ENCODE measurements at regions not wholly inside any gene's neighbourhood (a gene's known extent, or its start where the extent isn't known, plus 50 kb on each side); places are given as distances from the start of the nearest gene placed in this dataset.

GRCh38 chr2:64804651-64805050 lies 150.9 kb upstream of the SERTAD2 start:
- Histone ChIP-seq H2AFZ (ENCODE audit: low read depth, low read length) (no peak overlapping the region), H3K9ac (ENCODE audit: low read depth, low read length) (no peak overlapping the region), H3K36me3 (ENCODE audit: insufficient read depth, low read length) (no peaks in the 10 kb centered on the region), H3K27ac (ENCODE audit: low read length) (no peak overlapping the region), H3K4me2 (ENCODE audit: insufficient read depth, low read length) (no peak overlapping the region), H4K20me1 (ENCODE audit: insufficient read depth, low read length) (no peaks in the 10 kb centered on the region), H3K9me3 (ENCODE audit: insufficient read depth, low read length, severe bottlenecking) (no peaks in the 10 kb centered on the region), H3K79me2 (ENCODE audit: insufficient read depth, low read length) (no peaks in the 10 kb centered on the region), H3K4me3 (ENCODE audit: low read depth in 1 of 2, low read length in 2 of 2) (no peak overlapping the region), H3K4me1 (ENCODE audit: insufficient read depth, low read length) (no peaks in the 10 kb centered on the region), H3K27me3 (ENCODE audit: insufficient read depth, low read length, poor library complexity) (no peaks in the 10 kb centered on the region)
- ATAC-seq (ENCODE audit: insufficient read depth, low read depth), result no peak
- TF ChIP-seq EZH2 (IDR thresholded peaks at IDR 0.05; ENCODE audit: borderline replicate concordance, low read depth, low read length, severe bottlenecking) (no peak), CTCF (IDR thresholded peaks at IDR 0.05; ENCODE audit: borderline replicate concordance, extremely low read depth, low read length, poor library complexity, severe bottlenecking) (no peak)
- DNase-seq, result no peak

- H3K27me3 ChIP-seq (ENCODE audit: insufficient read depth, low read length, poor library complexity), result peaks cover 8% of the 10 kb centered on the region
- peak; percentile 56; the same call in 2 of the 3 replicates for ATAC-seq (ENCODE audit: insufficient read depth, low read depth)
- H2AFZ ChIP-seq (ENCODE audit: low read depth, low read length), result no peak overlapping the region
- no peak overlapping the region for H3K4me2 ChIP-seq (ENCODE audit: insufficient read depth, low read length)
- H3K9ac ChIP-seq (ENCODE audit: low read depth, low read length), result no peak overlapping the region
- H3K79me2 ChIP-seq (ENCODE audit: insufficient read depth, low read length), result no peaks in the 10 kb centered on the region
- TF ChIP-seq EZH2 (IDR thresholded peaks at IDR 0.05; ENCODE audit: borderline replicate concordance, low read depth, low read length, severe bottlenecking), result no peak
- TF ChIP-seq CTCF (IDR thresholded peaks at IDR 0.05; ENCODE audit: borderline replicate concordance, extremely low read depth, low read length, poor library complexity, severe bottlenecking), result no peak
- H3K4me3 ChIP-seq (ENCODE audit: low read depth in 1 of 2, low read length in 2 of 2), result no peak overlapping the region
- H3K36me3 ChIP-seq (ENCODE audit: insufficient read depth, low read length), result no peaks in the 10 kb centered on the region
- no peak for DNase-seq
- H3K9me3 ChIP-seq (ENCODE audit: insufficient read depth, low read length, severe bottlenecking), result no peaks in the 10 kb centered on the region
- no peaks in the 10 kb centered on the region for H3K4me1 ChIP-seq (ENCODE audit: insufficient read depth, low read length)
- no peak overlapping the region for H3K27ac ChIP-seq (ENCODE audit: low read length)
- no peaks in the 10 kb centered on the region for H4K20me1 ChIP-seq (ENCODE audit: insufficient read depth, low read length)
Measured at GRCh38 chr2:64807417-64807816, 153.7 kb upstream of the SERTAD2 start.

- Histone ChIP-seq H3K4me2 (ENCODE audit: insufficient read depth, low read length) (no peak overlapping the region), H3K4me3 (ENCODE audit: low read depth in 1 of 2, low read length in 2 of 2) (no peak overlapping the region), H3K9me3 (ENCODE audit: insufficient read depth, low read length, severe bottlenecking) (no peaks in the 10 kb centered on the region), H3K79me2 (ENCODE audit: insufficient read depth, low read length) (no peaks in the 10 kb centered on the region), H3K36me3 (ENCODE audit: insufficient read depth, low read length) (no peaks in the 10 kb centered on the region), H3K4me1 (ENCODE audit: insufficient read depth, low read length) (no peaks in the 10 kb centered on the region), H2AFZ (ENCODE audit: low read depth, low read length) (no peak overlapping the region), H3K27me3 (ENCODE audit: insufficient read depth, low read length, poor library complexity) (peaks cover 11% of the 10 kb centered on the region), H3K9ac (ENCODE audit: low read depth, low read length) (no peak overlapping the region), H4K20me1 (ENCODE audit: insufficient read depth, low read length) (no peaks in the 10 kb centered on the region), H3K27ac (ENCODE audit: low read length) (no peak overlapping the region)
- TF ChIP-seq EZH2 (IDR thresholded peaks at IDR 0.05; ENCODE audit: borderline replicate concordance, low read depth, low read length, severe bottlenecking) (no peak), CTCF (IDR thresholded peaks at IDR 0.05; ENCODE audit: borderline replicate concordance, extremely low read depth, low read length, poor library complexity, severe bottlenecking) (no peak)
- DNase-seq (no peak), ATAC-seq (ENCODE audit: insufficient read depth, low read depth) (no peak)
Measured at GRCh38 chr2:64808092-64808491, 154.4 kb upstream of the SERTAD2 start.

- no peak for DNase-seq
- Histone ChIP-seq H3K27ac (ENCODE audit: low read length) (no peak overlapping the region), H4K20me1 (ENCODE audit: insufficient read depth, low read length) (no peaks in the 10 kb centered on the region), H3K79me2 (ENCODE audit: insufficient read depth, low read length) (no peaks in the 10 kb centered on the region), H3K4me1 (ENCODE audit: insufficient read depth, low read length) (no peaks in the 10 kb centered on the region), H2AFZ (ENCODE audit: low read depth, low read length) (no peak overlapping the region), H3K27me3 (ENCODE audit: insufficient read depth, low read length, poor library complexity) (peaks cover 11% of the 10 kb centered on the region), H3K9ac (ENCODE audit: low read depth, low read length) (no peak overlapping the region), H3K36me3 (ENCODE audit: insufficient read depth, low read length) (no peaks in the 10 kb centered on the region), H3K9me3 (ENCODE audit: insufficient read depth, low read length, severe bottlenecking) (no peaks in the 10 kb centered on the region), H3K4me2 (ENCODE audit: insufficient read depth, low read length) (no peak overlapping the region), H3K4me3 (ENCODE audit: low read depth in 1 of 2, low read length in 2 of 2) (no peak overlapping the region)
- ATAC-seq (ENCODE audit: insufficient read depth, low read depth), result no peak
- no peak for TF ChIP-seq EZH2 (IDR thresholded peaks at IDR 0.05; ENCODE audit: borderline replicate concordance, low read depth, low read length, severe bottlenecking)
- TF ChIP-seq CTCF (IDR thresholded peaks at IDR 0.05; ENCODE audit: borderline replicate concordance, extremely low read depth, low read length, poor library complexity, severe bottlenecking), result no peak
Measured at GRCh38 chr2:64808754-64809153, 155.0 kb upstream of the SERTAD2 start.

Data from DND-41 (cell line).